GM12864 (cell line): ENCODE measurements at regions not wholly inside any gene's neighbourhood (a gene's known extent, or its start where the extent isn't known, plus 50 kb on each side); places are given as distances from the start of the nearest gene placed in this dataset.

Experiments used
- DNase-seq: peaks from one replicate; pipeline ENCODE4 v3.0.0-alpha.2; 2011; ENCODE audit warnings: low read depth
- H3K4me3 ChIP-seq: 2 replicates; pipeline ENCODE4 v1.5.1; 2011; ENCODE audit warnings: mild to moderate bottlenecking, low read depth, low read length, control low read depth
- CTCF ChIP-seq: IDR thresholded peaks from 2 replicates; pipeline ENCODE4 v1.5.1; 2011; ENCODE audit warnings: low read depth, mild to moderate bottlenecking, moderate library complexity, low read length, control low read depth, inconsistent platforms; ENCODE audit errors: missing control alignments

GRCh38 chr3:43783987-43784639, 93.4 kb downstream of the ABHD5 start:
- no peak for TF ChIP-seq CTCF
- no peak for DNase-seq
- no peak overlapping the region for H3K4me3 ChIP-seq

GRCh38 chr3:43784640-43785011, 93.9 kb downstream of the ABHD5 start:
- no peak for DNase-seq
- H3K4me3 ChIP-seq, result no peak overlapping the region
- TF ChIP-seq CTCF, result no peak

GRCh38 chr3:43785551-43785950, 94.8 kb downstream of the ABHD5 start:
- no peak overlapping the region for H3K4me3 ChIP-seq
- no peak for TF ChIP-seq CTCF
- DNase-seq, result no peak

- no peak for TF ChIP-seq CTCF
- H3K4me3 ChIP-seq, result no peak overlapping the region
- no peak for DNase-seq
These were observed 95.4 kb downstream of the ABHD5 start for GRCh38 chr3:43786102-43786501.

GRCh38 chr3:43786526-43787305, 96.0 kb downstream of the ABHD5 start:
- DNase-seq, result no peak
- TF ChIP-seq CTCF, result no peak
- H3K4me3 ChIP-seq, result no peak overlapping the region

GRCh38 chr3:43787330-43787729, 96.6 kb downstream of the ABHD5 start:
- TF ChIP-seq CTCF, result no peak
- no peak overlapping the region for H3K4me3 ChIP-seq
- DNase-seq, result no peak

GRCh38 chr3:43789028-43789427, 98.3 kb downstream of the ABHD5 start:
- DNase-seq, result no peak
- TF ChIP-seq CTCF, result no peak
- no peak overlapping the region for H3K4me3 ChIP-seq
